Activated T-cell treated with anti-CD3 and anti-CD28 coated beads for 48 hours (primary cell): ENCODE measurements at regions not wholly inside any gene's neighbourhood (a gene's known extent, or its start where the extent isn't known, plus 50 kb on each side); places are given as distances from the start of the nearest gene placed in this dataset.
A peak's percentile ranks its signal among the peaks of the same experiment; 100 is the strongest.
"Not testable (repeated sequence)": the region's sequence is repeated elsewhere in the genome, so short reads cannot be mapped to it uniquely, and the experiment has no call there.

ENCODE experiments used
- DNase-seq: peaks from one replicate; pipeline ENCODE4 v3.0.0-alpha.2; 2020; ENCODE audit warnings: low read depth

DNA sequence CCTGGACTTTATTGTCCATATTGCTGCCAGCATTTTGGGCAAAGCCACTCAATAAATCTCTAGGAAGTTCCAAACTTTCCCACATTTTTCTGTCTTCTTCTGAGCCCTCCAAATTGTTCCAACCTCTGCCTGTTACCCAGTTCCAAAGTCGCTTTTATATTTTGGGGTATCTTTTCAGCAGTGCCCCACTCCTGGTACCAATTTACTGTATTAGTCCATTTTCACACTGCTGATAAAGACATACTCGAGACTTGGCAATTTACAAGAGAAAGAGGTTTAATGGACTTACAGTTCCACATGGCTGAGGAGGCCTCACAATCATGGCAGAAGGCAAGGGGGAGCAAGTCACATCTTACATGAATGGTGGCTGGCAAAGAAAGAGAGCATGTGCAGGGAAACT is 53.4 kb downstream of the AHSP start:
- not testable (repeated sequence) for DNase-seq

DNA sequence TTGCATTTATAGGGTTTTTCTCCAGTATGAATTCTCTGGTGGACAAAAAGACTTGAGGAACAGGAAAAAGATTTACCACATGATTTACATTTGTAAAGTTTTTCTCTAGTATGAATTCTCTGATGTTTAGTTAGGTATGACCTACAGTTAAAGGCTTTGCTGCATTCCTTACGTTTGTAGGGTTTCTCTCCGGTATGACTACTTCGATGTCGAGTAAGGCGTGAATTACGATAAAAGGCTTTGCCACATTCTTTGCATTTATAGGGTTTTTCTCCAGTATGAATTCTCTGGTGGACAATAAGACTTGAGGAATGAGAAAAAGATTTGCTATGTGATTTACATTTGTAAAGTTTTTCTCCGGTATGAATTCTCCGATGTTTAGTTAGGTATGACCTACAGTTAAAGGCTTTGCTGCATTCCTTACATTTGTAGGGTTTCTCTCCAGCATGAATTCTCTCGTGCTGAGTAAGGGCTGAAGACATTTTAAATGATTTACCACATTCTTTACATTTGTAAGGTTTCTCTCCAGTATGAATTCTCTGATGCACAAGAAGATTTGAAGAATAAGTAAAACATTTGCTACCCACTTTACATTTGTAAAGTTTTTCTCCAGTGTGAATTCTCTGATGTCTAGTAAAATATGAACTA is 74.2 kb downstream of the AHSP start:
- not testable (repeated sequence) for DNase-seq

DNA sequence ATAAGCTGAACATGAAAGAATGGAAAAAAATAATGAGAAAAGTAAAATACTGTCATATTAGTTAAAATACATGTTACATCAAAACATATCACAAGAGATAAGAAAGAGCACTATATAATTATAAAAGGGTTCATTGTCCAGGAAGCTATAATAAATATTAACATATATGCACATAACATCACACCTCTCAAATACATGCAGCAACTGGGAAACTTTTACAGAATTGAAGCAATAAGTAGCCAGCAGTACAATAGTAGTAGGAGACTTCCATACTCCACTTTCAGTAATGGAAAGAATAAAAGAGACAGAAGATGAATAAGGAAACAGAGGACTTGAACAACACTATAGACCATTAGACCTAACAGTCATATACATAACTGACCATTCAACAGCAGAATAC is 90.4 kb downstream of the AHSP start:
- no peak for DNase-seq

DNA sequence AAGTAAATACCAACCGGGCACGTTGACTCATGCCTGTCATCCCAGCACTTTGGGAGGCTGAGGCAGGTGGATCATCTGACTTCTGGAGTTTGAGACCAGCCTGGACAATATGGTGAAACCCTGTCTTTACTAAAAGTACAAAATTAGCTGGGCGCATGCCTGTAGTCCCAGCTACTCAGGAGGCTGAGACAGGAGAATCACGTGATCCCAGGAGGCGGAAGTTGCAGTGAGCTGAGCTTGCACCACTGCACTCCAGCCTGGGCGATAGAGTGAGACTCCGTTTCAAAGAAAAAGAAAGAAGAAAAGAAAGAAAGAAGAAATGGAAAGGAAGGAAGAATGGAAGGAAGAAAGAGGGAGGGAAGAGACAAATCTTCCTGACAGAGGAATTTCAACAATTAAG is 108.7 kb downstream of the AHSP start:
- DNase-seq, result no peak

DNA sequence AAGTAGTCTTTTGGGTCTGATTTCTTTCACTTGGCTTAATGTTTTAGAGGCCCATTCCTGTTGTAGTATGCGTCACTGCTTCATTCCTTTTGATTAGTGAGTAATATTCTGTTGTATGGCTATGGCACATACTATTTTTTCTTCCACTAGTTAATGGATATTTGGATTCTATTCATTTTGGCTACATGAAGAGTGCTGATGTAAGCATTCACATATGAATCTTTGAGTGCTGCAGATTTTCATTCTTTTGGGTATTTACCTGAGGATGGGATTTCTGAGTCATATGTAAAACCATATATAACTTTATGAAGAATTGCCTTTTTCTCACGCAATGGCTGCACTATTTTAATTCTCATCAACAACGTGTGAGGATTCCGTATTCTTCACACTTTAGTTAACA is 113.6 kb downstream of the AHSP start:
- DNase-seq, result no peak

DNA sequence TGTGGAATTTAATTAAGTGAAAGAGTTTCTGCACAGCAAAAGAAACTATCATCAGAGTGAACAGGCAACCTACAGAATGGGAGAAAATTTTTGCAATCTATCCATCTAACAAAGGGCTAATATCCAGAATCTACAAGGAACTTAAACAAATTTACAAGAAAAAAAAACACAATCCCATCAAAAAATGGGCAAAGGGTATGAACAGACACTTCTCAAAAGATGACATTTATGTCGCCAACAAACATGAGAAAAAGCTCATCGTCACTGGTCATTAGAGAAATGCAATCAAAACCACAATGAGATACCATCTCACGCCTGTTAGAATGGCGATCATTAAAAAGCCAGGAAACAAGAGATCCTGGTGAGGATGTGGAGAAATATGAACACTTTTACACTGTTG is 128.0 kb downstream of the AHSP start:
- not testable (repeated sequence) for DNase-seq

DNA sequence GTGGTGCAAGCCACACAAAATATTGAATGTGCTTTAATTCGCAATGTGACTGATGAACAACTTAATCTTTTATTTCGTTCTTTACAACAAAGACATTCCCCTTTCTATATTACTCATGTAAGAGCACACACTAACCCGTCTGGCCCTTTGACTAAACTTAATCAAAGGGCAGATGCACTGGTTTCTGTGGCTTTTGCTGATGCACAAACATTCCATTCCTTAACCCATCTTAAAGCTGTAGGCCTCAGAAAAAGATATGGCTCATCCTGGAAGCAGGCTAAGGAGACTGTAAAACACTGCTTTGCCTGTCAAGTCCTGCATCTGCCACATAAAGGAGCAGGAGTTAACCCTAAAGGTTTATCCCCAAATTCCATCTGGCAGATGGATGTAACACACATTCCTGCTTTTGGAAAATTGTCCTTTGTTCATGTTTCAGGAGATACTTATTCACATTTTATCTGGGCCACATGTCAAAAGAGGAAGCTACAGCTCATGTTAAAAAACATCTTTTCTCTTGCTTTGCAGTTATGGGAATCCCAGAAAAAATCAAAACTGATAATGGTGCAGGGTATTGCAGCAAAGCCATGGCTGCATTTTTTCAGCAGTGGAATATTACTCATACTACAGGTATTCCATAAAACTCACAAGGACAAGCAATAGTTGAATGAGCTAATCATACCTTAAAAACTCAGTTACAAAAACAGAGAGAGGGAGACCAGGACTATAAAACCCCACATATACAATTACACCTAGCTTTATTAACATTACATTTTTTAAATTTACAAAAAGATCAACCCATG is 137.2 kb downstream of the AHSP start:
- DNase-seq, result no peak

DNA sequence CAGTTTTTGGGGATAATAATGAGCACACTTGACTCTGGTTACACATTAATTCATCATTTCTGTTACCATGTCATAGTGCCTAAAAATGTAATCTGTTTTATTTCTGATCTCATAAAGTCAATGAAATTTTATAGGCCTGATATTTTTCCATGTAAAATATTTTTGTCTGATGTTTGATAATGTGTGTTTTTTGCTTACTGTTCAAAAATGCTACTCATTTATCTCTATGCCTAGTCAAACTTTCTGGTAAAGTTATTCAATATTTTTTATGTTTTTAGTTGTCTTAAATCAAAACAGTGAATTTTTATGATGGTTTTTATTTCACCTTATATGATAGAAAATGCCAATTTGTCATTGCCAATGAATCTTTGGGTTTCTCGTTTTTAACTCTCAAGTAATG is 147.0 kb downstream of the AHSP start:
- DNase-seq, result no peak

DNA sequence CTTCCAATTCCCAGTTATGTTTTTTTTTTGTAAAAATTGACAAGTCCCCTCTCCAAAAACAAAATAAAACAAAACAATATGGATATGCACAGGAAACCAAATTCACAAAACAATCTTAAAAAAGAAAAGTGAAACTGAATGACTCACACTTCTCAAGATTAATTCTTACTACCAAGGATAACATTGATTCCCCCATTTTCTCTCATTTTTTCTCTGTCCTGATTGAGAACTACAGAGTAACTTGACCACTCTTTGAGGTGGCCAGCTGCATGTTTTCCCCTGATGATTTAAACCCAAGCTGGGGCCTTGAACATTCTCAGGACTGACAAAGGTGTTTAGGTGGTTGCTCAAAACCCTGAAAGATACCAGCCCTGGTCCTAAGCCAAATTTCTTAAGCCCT is 149.0 kb downstream of the AHSP start:
- DNase-seq, result no peak

DNA sequence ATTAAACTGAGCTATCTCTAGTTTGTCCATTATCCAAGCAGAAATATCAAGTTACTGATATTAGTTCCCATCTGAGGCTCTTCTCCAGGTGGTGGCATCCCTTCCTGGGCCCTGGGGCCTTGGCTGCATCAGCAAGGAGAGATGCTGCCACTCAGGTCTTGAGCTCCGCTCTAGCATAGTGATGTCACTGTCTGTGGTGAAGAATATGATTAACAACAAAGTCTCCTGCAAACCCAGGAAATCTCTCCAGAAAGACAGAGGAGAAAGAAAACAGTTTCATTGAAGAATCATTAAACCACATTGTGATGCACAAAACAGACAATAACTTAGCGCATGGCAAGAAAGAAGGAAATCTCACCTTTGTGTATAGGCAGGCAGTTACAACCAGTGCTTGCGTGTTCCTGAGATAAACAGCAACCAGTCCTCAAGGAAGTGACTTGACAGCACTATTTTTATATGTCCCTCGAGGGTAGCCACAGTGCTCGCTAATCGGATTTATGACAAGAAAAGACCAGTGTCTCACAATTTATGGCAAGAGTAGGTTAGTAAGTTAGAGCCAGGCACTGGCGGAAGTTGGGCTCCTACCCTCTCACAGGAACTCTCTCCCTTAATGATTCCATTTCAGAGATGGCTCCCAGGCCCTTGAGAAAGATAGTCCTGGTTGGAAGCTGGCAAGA is 151.1 kb downstream of the AHSP start:
- no peak for DNase-seq

DNA sequence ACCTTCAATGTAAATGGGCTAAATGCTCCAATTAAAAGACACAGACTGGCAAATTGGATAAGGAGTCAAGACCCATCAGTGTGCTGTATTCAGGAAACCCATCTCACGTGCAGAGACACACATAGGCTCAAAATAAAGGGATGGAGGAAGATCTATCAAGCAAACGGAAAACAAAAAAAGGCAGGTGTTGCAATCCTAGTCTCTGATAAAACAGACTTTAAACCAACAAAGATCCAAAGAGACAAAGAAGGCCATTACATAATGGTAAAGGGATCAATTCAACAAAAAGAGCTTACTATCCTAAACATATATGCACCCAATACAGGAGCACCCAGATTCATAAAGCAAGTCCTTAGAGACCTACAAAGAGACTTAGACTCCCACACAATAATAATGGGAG is 161.6 kb downstream of the AHSP start:
- DNase-seq, result not testable (repeated sequence)

DNA sequence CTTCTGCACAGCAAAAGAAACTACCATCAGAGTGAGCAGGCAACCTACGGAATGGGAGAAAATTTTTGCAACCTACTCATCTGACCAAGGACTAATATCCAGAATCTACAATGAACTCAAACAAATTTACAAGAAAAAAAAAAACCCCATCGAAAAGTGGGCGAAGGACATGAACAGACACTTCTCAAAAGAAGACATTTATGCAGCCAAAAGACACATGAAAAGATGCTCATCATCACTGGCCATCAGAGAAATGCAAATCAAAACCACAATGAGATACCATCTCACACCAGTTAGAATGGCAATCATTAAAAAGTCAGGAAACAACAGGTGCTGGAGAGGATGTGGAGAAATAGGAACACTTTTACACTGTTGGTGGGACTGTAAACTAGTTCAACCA is 164.6 kb downstream of the AHSP start:
- DNase-seq, result not testable (repeated sequence)

DNA sequence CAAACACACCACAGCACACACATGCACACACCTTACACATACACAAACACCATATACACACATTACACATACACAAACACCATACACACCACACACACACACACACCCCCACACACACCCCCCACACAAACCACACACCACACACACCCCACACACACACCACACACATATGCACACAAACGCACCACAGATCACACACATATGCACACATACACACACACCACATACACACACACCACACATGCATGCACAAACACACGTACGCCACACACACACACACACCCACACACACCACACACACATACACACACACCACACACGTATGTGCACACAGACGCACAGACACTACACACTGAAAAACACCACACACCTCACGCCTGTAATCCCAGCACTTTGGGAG is 166.0 kb downstream of the AHSP start:
- DNase-seq, result no peak

DNA sequence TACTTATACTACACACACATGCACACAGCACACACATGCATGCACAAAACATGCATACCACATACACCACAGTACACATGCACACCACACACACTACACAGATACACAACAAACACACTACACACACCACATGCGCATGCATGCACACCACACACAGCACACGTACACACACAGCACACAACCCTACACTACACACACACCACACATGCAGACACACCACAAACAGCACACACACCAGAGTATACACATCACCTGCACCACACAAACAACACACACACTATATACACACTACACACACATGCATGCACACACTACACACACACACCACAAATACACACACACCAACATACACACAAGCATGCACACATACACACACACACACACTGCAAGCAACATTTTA is 166.8 kb downstream of the AHSP start:
- no peak for DNase-seq

DNA sequence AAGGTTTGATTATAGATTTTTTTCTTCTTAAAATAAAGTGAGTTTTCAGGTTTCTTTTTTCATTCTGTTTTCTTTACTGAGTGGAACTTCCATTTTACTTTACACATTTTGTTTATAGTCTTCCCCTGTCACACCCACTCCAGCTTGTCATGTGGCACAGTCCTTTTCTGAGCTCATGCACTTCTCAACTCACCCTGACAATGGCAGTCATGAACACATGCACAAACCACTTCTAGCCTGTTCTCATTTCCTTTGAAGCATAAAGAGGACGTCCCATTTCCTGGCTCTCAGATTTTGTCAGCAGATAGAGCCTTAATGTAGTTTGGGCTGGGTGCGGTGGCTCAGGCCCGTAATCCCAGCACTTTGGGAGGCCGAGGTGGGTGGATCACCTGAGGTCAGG is 168.0 kb downstream of the AHSP start:
- DNase-seq, result no peak

DNA sequence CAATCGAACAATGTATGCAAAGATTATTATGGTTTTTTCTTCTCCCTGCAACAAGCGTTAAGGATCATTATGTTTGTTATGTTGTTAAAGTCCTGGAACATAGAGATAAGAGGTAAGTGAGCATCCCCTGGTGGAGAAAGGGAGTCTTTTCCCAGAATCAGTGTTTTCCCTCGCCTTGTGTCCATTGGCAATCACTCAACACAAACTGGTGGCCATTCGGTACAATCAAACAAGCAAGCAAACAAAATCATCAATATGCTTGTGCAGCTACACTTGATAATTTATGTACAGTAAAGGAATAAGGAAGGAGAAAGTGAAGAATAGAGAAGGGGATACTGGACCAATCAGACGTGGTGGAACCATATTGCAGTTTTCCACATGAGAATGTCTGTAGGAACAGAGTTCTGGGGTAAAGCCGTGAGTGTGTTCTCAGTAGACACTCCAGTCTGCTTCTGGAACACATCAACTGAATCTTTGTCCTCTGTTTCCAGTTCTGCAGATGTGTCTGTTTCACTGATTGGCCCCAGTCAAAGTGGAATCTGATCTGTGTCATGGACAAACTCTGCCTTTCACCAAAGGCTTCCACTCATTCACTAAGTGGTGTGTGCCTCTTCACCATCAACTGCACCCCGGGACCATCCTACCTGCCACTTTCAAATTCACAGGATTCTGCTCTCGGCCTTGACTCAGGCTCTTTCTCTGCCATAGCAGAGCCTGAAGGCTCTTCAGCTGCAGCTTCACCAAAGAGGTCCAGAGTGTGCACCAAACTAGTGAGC is 169.5 kb downstream of the AHSP start:
- no peak for DNase-seq

DNA sequence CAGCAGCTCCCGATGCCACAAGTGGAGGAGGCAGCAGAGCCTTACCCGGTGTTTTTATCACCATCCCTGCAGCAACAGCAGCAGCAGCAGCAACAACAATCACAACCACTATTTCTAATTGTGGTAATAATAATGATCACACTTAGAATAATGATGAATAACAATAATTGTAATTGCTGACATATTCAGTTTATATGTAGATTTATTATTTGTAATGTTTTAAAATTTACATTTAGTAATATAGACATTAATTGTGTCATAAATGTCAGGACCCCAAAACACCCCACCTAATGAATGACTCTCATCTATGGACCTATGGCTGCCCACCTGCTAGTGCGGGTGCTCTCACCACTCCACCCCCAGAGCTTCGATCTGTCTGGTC is 170.0 kb downstream of the AHSP start:
- DNase-seq, result no peak

DNA sequence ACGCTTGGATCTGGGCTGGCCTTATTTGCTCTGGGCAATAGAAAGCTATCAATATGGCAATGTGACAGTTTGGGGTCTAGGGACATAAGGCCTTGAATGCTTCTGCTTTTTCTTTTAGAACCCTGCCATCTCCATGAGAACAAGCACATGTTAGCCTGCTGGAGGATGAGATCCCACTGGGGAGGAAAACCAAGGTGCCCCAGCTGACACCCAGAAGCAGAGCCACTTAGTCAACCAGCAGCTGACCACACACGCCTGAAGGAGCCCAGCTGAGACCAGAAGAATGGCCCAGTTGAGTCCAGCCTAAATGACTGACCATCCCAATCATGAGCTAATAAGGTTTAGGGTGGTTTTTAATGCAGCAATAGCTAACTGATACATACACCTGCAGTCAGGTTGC is 171.2 kb downstream of the AHSP start:
- DNase-seq, result no peak

DNA sequence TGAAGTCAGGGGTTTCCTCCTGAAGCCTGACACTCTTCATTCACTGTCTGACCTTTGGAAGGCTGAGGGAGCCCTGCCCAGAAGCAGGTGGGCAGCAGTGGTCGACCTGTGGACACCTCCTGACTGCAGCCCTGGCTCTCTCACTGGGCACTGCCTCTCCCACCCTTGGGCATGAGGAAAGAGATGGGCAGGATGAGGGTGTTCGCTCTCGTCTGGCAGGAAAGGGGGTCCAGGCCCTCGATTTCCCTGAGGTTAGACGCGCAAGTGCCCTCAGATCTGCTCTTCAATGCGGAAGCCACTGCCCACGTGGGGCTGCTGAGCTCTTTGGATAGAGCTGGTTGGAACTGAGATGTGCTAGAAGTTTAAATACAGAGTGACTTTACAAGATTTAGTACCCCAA is 171.9 kb downstream of the AHSP start:
- DNase-seq, result no peak

DNA sequence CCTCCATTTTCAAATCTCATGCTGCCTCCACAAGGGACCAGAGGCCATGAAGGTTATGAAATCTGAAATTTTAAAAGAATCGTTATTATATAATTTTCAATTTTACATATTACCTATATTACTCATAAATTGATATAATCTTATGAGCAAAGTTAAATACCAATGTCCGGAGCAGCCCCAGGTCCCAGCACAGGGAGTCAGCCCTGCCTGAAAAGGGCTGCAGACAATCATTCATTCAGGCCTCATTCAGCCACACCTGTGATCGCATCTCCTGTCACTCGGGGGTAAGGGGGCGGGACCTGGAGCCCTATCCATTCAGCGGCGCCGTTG is 172.5 kb downstream of the AHSP start:
- DNase-seq, result no peak

DNA sequence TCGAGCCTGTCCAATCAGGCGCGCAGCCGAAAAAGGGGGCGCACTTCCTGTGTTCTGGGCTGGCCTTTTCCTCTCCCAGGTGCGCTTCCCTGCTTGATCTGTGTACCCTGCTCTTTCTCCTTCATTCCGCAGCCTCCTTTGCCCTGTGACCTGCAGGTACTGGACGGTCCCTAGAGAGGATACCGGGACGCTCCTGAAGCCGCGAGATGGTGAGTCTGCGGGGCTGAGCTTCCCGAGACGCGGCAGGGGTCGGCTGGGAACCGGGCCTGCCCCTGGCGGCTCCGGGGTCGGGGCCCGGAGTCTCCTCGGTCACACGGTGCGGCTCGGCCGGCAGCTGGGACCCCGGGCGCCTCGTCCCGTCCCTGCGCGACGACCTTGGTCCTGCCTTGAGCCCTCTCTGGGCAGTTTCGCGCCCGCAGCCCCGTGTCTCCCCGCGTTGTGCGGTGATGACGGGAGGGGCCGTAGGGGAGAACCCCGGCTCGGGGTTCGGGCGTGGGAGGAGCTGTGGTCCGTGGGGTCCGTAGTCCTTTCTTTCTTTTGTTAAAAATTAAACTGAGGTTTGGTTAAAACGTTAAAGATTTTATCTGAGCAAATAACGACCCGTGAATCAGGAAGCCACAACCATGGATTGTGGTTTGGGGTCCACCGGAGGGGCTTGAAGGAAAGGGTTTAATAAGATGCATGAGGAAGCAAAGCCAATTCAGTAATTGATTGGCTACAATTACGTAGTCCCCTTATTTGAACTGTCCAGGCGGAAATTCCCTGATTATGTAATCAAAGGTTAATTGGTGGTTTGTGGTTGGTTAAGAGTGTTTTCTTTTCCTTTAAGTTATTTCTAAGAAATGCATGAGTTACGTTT is 172.8 kb upstream of the ZNF267 start:
- peak; percentile 80 for DNase-seq

DNA sequence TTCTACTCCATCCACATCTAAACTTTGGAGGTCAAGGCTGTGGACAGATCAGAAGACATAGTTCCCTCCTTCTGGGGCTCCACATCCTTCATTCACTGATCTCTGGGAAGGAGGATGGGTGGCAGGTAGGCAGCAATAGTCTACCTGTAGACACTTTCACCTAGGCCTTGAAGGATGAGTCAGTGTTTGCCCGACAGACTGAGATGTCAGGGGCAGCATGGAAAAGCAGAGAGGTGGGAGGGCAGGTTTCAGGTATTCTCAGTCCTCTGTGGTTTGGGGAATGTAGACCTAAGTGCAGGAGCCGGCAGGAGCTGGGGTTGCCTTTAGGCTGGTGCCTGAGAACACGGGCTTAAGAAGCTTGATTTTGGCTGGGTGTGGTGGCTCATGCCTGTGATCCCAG is 171.9 kb upstream of the ZNF267 start:
- no peak for DNase-seq
